ENCODE measurements at regions not wholly inside any gene's neighbourhood (a gene's known extent, or its start where the extent isn't known, plus 50 kb on each side); places are given as distances from the start of the nearest gene placed in this dataset.
A peak's percentile ranks its signal among the peaks of the same experiment; 100 is the strongest.
"Not testable (repeated sequence)": the region's sequence is repeated elsewhere in the genome, so short reads cannot be mapped to it uniquely, and the experiment has no call there.

- FAIRE-seq (no peak), DNase-seq (ENCODE audit: extremely low spot score, insufficient read length, low read depth) (no peak)
Measured at GRCh38 chr9:124124729-124125650, 113.4 kb downstream of the LHX2 start.

GRCh38 chr9:124125651-124125977 lies 114.0 kb downstream of the LHX2 start:
- FAIRE-seq: no peak
- no peak for DNase-seq (ENCODE audit: extremely low spot score, insufficient read length, low read depth)

- FAIRE-seq: peak; percentile 86
- peak; percentile 68 for DNase-seq (ENCODE audit: extremely low spot score, insufficient read length, low read depth)
Measured at GRCh38 chr9:124126648-124127646, 115.4 kb downstream of the LHX2 start.

- FAIRE-seq (no peak), DNase-seq (ENCODE audit: extremely low spot score, insufficient read length, low read depth) (no peak)
Measured at GRCh38 chr9:124128568-124129166, 117.1 kb downstream of the LHX2 start.

GRCh38 chr9:124130277-124131075 lies 118.9 kb downstream of the LHX2 start:
- no peak for FAIRE-seq
- no peak for DNase-seq (ENCODE audit: extremely low spot score, insufficient read length, low read depth)

GRCh38 chr9:124131518-124131917 lies 120.0 kb downstream of the LHX2 start:
- DNase-seq (ENCODE audit: extremely low spot score, insufficient read length, low read depth); FAIRE-seq: not testable (repeated sequence)

GRCh38 chr9:124132671-124133147 lies 121.1 kb downstream of the LHX2 start:
- no peak for FAIRE-seq
- DNase-seq (ENCODE audit: extremely low spot score, insufficient read length, low read depth): no peak

- DNase-seq (ENCODE audit: extremely low spot score, insufficient read length, low read depth): no peak
- no peak for FAIRE-seq
Measured at GRCh38 chr9:124133727-124134126, 122.2 kb downstream of the LHX2 start.

GRCh38 chr9:124134526-124134925 lies 123.0 kb downstream of the LHX2 start:
- FAIRE-seq: no peak
- no peak for DNase-seq (ENCODE audit: extremely low spot score, insufficient read length, low read depth)

GRCh38 chr9:124135813-124136365 lies 121.9 kb upstream of the NEK6 start:
- no peak for FAIRE-seq
- no peak for DNase-seq (ENCODE audit: extremely low spot score, insufficient read length, low read depth)

- FAIRE-seq (peak; percentile 92), DNase-seq (ENCODE audit: extremely low spot score, insufficient read length, low read depth) (peak; percentile 54)
Measured at GRCh38 chr9:124137009-124137943, 120.5 kb upstream of the NEK6 start.

- no peak for DNase-seq (ENCODE audit: extremely low spot score, insufficient read length, low read depth)
- no peak for FAIRE-seq
Measured at GRCh38 chr9:124137944-124138335, 119.8 kb upstream of the NEK6 start.

- DNase-seq (ENCODE audit: extremely low spot score, insufficient read length, low read depth) (no peak), FAIRE-seq (no peak)
Measured at GRCh38 chr9:124139001-124139400, 118.7 kb upstream of the NEK6 start.

GRCh38 chr9:124140941-124141568 lies 116.7 kb upstream of the NEK6 start:
- FAIRE-seq (no peak), DNase-seq (ENCODE audit: extremely low spot score, insufficient read length, low read depth) (no peak)

GRCh38 chr9:124144561-124145123 lies 113.1 kb upstream of the NEK6 start:
- not testable (repeated sequence) for DNase-seq (ENCODE audit: extremely low spot score, insufficient read length, low read depth); FAIRE-seq

GRCh38 chr9:124146031-124146561 lies 111.7 kb upstream of the NEK6 start:
- no peak for FAIRE-seq
- DNase-seq (ENCODE audit: extremely low spot score, insufficient read length, low read depth): no peak

- FAIRE-seq (no peak), DNase-seq (ENCODE audit: extremely low spot score, insufficient read length, low read depth) (no peak)
Measured at GRCh38 chr9:124149992-124150391, 107.8 kb upstream of the NEK6 start.
